ENCODE measurements at regions not wholly inside any gene's neighbourhood (a gene's known extent, or its start where the extent isn't known, plus 50 kb on each side); places are given as distances from the start of the nearest gene placed in this dataset.

- Histone ChIP-seq H3K9me3 (ENCODE audit: control insufficient read depth in 4 of 4, low read length in 3 of 4) (no peaks in the 10 kb centered on the region), H3K36me3 (ENCODE audit: control insufficient read depth in 4 of 4, insufficient read depth in 3 of 4, low read depth in 1 of 4, low read length in 3 of 4) (no peaks in the 10 kb centered on the region), H3K9ac (ENCODE audit: low read depth in 1 of 2, low read length in 2 of 2) (no peak overlapping the region), H3K27me3 (ENCODE audit: control insufficient read depth in 4 of 4, insufficient read depth in 4 of 4, low read length in 3 of 4) (no peaks in the 10 kb centered on the region), H3K27ac (ENCODE audit: low read depth in 1 of 2, low read length in 2 of 2) (no peak overlapping the region), H3K4me3 (ENCODE audit: low read depth in 1 of 3, low read length in 3 of 3) (no peak overlapping the region), H3K4me1 (ENCODE audit: control insufficient read depth in 4 of 4, insufficient read depth in 4 of 4, low read length in 3 of 4) (no peaks in the 10 kb centered on the region)
- no peak for DNase-seq (ENCODE audit: low spot score)
- TF ChIP-seq RXRA (IDR thresholded peaks at IDR 0.05) = peak in 1 of 2 donors; percentile 6
- TF ChIP-seq FOXA2 (IDR thresholded peaks at IDR 0.05) = no peak
- WGBS = 76% methylated on average over 4 of the region's 4 CpGs
Measured at GRCh38 chr6:148657048-148657447, 89.8 kb upstream of the UST start.

- Histone ChIP-seq H3K9ac (ENCODE audit: low read depth in 1 of 2, low read length in 2 of 2) (no peak overlapping the region), H3K27ac (ENCODE audit: low read depth in 1 of 2, low read length in 2 of 2) (no peak overlapping the region), H3K36me3 (ENCODE audit: control insufficient read depth in 4 of 4, insufficient read depth in 3 of 4, low read depth in 1 of 4, low read length in 3 of 4) (no peaks in the 10 kb centered on the region), H3K4me1 (ENCODE audit: control insufficient read depth in 4 of 4, insufficient read depth in 4 of 4, low read length in 3 of 4) (no peaks in the 10 kb centered on the region), H3K9me3 (ENCODE audit: control insufficient read depth in 4 of 4, low read length in 3 of 4) (no peaks in the 10 kb centered on the region), H3K27me3 (ENCODE audit: control insufficient read depth in 4 of 4, insufficient read depth in 4 of 4, low read length in 3 of 4) (no peaks in the 10 kb centered on the region), H3K4me3 (ENCODE audit: low read depth in 1 of 3, low read length in 3 of 3) (no peak overlapping the region)
- no peak for TF ChIP-seq MAX (IDR thresholded peaks at IDR 0.05)
- 91% methylated on average over 2 of the region's 2 CpGs for WGBS
- no peak for DNase-seq (ENCODE audit: low spot score)
Measured at GRCh38 chr6:148658681-148659430, 88.0 kb upstream of the UST start.

GRCh38 chr6:148667395-148667794, 79.4 kb upstream of the UST start:
- H3K9me3 ChIP-seq (ENCODE audit: control insufficient read depth in 4 of 4, low read length in 3 of 4) = peaks cover 4 to 10% (median 8%) of the 10 kb centered on the region in 4 donors
- DNase-seq (ENCODE audit: low spot score) = no peak
- H3K4me3 ChIP-seq (ENCODE audit: low read depth in 1 of 3, low read length in 3 of 3) = no peak overlapping the region
- H3K27ac ChIP-seq (ENCODE audit: low read depth in 1 of 2, low read length in 2 of 2) = no peak overlapping the region
- TF ChIP-seq YY1 (IDR thresholded peaks at IDR 0.05) (no peak), SP1 (IDR thresholded peaks at IDR 0.05) (no peak), FOXA1 (IDR thresholded peaks at IDR 0.05) (no peak), RXRA (IDR thresholded peaks at IDR 0.05) (no peak)
- H3K9ac ChIP-seq (ENCODE audit: low read depth in 1 of 2, low read length in 2 of 2) = no peak overlapping the region
- no peaks in the 10 kb centered on the region for H3K4me1 ChIP-seq (ENCODE audit: control insufficient read depth in 4 of 4, insufficient read depth in 4 of 4, low read length in 3 of 4)
- H3K27me3 ChIP-seq (ENCODE audit: control insufficient read depth in 4 of 4, insufficient read depth in 4 of 4, low read length in 3 of 4) = peaks cover 0 to 2% (median 0%) of the 10 kb centered on the region in 4 donors
- H3K36me3 ChIP-seq (ENCODE audit: control insufficient read depth in 4 of 4, insufficient read depth in 3 of 4, low read depth in 1 of 4, low read length in 3 of 4) = no peaks in the 10 kb centered on the region

GRCh38 chr6:148671085-148671484, 75.7 kb upstream of the UST start:
- TF ChIP-seq EGR1 (IDR thresholded peaks at IDR 0.05; ENCODE audit: low read depth in 2 of 2) = no peak
- TF ChIP-seq ATF3 (IDR thresholded peaks at IDR 0.05) = no peak
- TF ChIP-seq GABPA (IDR thresholded peaks at IDR 0.05 in 1 of 2, conservative IDR thresholded peaks at IDR 0.05 in 1 of 2) = no peak
- TF ChIP-seq HNF4A (conservative IDR thresholded peaks at IDR 0.05) = no peak
- no peak for TF ChIP-seq HNF4G (IDR thresholded peaks at IDR 0.05)
- TF ChIP-seq RAD21 (IDR thresholded peaks at IDR 0.05) = no peak
- no peak for TF ChIP-seq NR2F2 (IDR thresholded peaks at IDR 0.05)
- no peak for TF ChIP-seq JUND (IDR thresholded peaks at IDR 0.05)
- TF ChIP-seq CTCF (IDR thresholded peaks at IDR 0.05; ENCODE audit: low read depth, low read length, missing input control) = no peak
- no peak for TF ChIP-seq FOXA2 (IDR thresholded peaks at IDR 0.05)
- TF ChIP-seq TAF1 (conservative IDR thresholded peaks at IDR 0.05) = no peak
- TF ChIP-seq RXRA (IDR thresholded peaks at IDR 0.05) = no peak
- peaks cover 8 to 10% (median 9%) of the 10 kb centered on the region in 4 donors for H3K9me3 ChIP-seq (ENCODE audit: control insufficient read depth in 4 of 4, low read length in 3 of 4)
- no peaks in the 10 kb centered on the region for H3K36me3 ChIP-seq (ENCODE audit: control insufficient read depth in 4 of 4, insufficient read depth in 3 of 4, low read depth in 1 of 4, low read length in 3 of 4)
- no peak overlapping the region for H3K9ac ChIP-seq (ENCODE audit: low read depth in 1 of 2, low read length in 2 of 2)
- H3K27me3 ChIP-seq (ENCODE audit: control insufficient read depth in 4 of 4, insufficient read depth in 4 of 4, low read length in 3 of 4) = peaks cover 0 to 2% (median 0%) of the 10 kb centered on the region in 4 donors
- no peak overlapping the region for H3K27ac ChIP-seq (ENCODE audit: low read depth in 1 of 2, low read length in 2 of 2)
- no peaks in the 10 kb centered on the region for H3K4me1 ChIP-seq (ENCODE audit: control insufficient read depth in 4 of 4, insufficient read depth in 4 of 4, low read length in 3 of 4)
- no peak for DNase-seq (ENCODE audit: low spot score)
- no peak overlapping the region for H3K4me3 ChIP-seq (ENCODE audit: low read depth in 1 of 3, low read length in 3 of 3)
- WGBS = 68% methylated on average over 8 of the region's 8 CpGs
